HG03280 (cell line): ENCODE measurements at regions not wholly inside any gene's neighbourhood (a gene's known extent, or its start where the extent isn't known, plus 50 kb on each side); places are given as distances from the start of the nearest gene placed in this dataset.
"Not testable (repeated sequence)": the region's sequence is repeated elsewhere in the genome, so short reads cannot be mapped to it uniquely, and the experiment has no call there.

Experiments used
- ATAC-seq: cut with Tn5 transposase; IDR thresholded peaks from one replicate; pipeline ENCODE4 v1.9.1; 2021; ENCODE audit warnings: mild to moderate bottlenecking, moderate library complexity; ENCODE audit not compliant: unreplicated experiment

- peak; percentile 41 for ATAC-seq
Measured at GRCh38 chr17:64773836-64774761, 112.0 kb upstream of the SMURF2 start.

- no peak for ATAC-seq
Measured at GRCh38 chr17:64773386-64773835, 111.3 kb upstream of the SMURF2 start.

GRCh38 chr17:64772845-64773299, 110.8 kb upstream of the SMURF2 start:
- ATAC-seq = no peak

- ATAC-seq = no peak
Measured at GRCh38 chr17:64771980-64772844, 110.1 kb upstream of the SMURF2 start.

DNA sequence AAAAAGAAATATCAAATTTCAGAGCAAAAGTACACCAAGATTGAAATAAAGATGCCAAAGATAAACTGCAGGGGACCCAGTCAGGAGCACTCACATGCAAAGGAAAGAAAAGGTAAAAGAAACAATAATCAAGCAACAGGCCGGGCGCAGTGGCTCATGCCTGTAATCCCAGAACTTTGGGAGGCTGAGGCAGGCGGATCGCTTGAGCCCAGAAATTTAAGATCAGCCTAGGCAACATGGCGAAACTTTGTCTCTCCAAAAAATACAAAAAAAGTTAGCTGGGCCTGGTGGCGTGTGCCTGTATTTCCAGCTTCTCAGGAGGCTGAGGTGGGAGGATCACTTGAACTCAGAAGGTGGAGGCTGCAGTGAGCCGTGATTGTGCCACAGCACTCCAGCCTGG, 107.6 kb upstream of the SMURF2 start:
- no peak for ATAC-seq

- ATAC-seq = no peak
Measured at GRCh38 chr17:64767269-64767997, 105.3 kb upstream of the SMURF2 start.

DNA sequence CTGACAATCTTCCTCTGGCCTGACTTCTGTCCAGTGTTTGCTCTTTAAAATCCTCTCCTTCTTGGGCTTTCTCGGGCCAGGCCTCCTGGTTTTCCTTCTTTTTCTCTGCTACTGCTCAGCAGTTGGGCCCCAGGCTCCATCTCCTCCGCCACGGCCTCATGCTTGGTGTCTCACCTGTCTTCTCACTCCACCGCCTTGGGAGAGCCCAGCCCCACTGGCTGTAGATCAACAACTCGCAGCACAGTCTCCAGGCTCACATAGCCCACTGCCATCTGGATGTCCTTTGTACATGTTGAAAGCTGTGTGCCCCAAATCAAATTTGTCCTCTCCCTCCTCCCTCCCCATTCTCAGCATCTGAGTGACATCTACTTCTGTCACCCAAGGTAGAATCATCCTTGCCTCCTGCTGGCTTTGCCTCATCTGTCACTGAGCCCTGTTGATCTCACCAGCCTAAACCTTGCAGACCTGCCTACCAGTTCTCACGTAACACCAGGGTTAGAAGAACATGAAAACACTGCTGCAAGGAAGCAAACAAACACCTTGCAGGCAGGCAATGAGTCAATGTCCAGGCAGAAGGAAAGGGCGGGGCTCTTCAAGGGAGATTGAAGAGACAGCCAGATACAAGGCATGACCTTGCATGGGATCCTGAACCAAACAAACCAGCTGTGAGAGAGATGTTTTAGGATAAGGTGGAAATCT, 103.2 kb upstream of the SMURF2 start:
- no peak for ATAC-seq

DNA sequence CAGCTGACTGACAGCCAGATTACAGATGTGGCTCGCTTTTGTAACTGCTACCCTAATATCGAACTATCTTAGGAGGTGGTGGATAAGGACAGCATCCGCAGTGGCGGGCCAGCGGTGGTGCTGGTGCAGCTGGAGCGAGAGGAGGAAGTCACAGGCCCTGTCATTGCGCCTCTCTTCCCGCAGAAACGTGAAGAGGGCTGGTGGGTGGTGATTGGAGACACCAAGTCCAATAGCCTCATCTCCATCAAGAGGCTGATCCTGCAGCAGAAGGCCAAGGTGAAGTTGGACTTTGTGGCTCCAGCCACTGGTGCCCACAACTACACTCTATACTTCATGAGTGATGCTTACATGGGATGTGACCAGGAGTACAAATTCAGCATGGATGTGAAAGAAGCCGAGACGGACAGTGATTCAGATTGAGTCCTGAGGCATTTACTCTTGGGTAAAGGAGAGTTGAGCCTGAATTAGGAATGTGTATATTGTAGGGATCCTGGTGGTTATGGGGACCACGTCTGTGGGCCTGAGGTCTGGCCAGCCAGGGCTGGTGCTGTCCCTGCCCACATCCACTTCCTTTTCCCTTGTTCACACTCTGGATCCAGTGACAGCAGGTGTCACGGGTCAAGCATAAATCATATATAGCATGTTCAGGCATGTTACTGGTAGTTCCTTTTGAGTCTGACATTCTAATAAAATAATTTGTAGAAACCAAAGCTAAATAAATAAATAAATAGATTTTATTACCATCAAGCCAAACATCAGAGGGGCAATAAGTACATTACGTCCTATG, 89.0 kb upstream of the SMURF2 start:
- ATAC-seq = no peak

- ATAC-seq = no peak
Measured at GRCh38 chr17:64750478-64750877, 88.4 kb upstream of the SMURF2 start.

DNA sequence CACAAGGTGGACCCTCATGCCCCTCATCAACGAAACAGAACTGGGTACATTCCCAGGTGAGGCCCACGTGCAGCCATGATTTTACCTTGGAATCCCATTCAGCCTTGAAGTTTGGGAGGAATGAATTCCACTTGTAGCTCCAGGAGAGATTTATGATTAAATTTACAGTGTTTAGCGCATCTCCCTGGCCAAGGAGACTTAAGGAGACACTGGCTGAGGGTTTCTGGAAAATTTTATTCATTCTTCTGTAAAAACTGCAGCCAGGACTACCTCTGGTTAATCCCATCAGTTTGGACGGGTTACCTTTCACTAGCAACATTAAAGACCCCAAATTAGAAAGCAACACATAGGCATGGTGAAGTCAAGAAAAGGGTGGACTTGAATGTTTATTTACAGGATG, 87.2 kb upstream of the SMURF2 start:
- no peak for ATAC-seq

DNA sequence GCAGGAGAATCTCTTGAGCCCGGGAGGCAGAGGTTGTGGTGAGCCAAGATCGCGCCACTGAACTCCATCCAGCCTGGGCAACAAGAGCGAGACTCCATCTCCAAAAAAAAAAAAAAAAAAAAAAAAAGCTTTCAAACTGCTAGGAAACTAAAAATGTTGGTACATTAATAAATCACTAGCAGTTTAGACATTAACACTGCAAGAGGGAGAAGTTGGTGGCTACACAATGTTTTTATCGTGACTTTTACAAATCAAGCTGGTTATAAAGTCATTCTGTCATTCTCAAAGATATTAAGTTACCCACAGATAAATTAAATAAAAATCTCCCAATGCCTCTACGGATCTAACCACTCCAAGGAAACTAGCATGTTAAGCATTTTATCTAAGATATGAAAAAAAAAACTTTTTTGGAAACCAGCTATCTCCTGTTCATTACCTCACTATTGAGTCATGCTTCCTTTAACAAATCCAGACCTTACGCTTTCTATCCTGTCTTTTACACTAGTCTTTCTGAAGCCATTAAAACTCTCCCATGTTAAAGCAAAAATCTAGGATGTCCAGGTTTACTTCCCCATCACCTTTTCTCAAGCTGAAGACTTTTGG, 85.9 kb upstream of the SMURF2 start:
- no peak for ATAC-seq

DNA sequence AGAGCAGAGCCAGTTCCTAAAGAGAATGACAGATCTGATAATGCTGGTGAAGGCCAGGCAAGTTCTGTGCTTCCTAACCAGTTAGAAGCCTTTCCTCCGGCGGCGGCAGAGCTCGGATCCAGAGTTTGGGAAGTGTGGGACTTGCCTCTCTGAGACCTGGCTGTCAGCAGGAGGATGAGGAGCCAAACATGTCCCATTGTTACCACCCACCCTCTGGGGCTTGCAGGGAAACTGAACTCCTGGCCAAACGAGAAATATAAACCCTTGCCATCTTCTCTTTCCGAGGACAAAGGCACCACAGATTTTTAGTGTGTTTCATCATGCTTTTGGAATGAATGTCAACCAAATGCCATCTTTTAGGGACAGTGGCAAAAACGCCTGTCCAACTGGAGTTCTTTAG, 80.2 kb upstream of the SMURF2 start:
- ATAC-seq = no peak

DNA sequence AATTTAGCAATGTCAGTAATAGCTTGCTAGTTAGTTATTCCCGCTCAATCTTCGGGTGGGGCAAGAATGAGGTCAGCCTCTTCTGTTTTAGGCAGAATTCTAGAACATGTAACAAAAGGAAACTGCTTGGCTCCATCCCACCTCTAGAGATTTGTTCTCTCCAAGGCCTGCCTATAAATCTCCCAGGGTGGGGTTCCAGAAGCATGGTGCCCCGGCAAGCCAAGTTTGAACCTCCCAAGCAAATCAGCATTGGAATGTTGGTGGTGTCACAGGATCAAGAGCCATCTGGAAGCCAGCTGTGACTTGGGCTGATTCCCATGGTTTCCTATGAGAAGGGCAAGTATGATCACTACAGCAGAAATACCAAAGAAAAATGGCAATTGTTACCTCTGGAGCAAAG, 79.8 kb upstream of the SMURF2 start:
- ATAC-seq = not testable (repeated sequence)

DNA sequence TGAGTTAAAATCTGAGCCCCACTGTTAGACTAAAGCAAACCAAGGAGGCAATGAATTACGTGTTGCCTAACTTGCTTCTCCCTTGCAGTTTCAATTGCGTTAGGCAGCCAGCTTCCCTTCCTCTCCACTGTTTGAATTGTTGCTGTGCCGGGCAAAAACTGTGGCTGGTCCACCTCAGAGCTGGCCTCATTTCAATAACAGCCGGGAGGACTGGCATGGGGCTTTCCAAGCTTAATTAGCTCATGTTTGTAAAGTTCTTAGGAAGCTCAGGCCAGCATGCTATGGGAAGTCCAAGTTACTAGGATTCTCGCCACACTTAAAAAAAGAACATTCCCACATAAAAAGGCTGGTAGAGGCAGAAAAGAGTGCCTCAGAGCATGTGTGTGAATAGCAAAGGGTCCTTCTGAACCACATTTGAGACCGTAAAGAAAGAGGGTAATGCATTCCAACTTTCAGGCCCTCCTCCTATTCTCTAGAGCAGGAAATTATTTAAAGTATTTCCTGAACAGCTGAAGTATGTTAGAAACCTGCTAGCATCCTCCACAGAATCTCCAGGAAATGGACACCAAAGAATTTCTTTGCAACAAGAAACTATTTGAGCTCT, 79.0 kb upstream of the SMURF2 start:
- no peak for ATAC-seq

- ATAC-seq = no peak
Measured at GRCh38 chr17:64739316-64740058, 77.4 kb upstream of the SMURF2 start.

GRCh38 chr17:64736804-64737492, 74.8 kb upstream of the SMURF2 start:
- no peak for ATAC-seq

- ATAC-seq = no peak
Measured at GRCh38 chr17:64732336-64733006, 70.4 kb upstream of the SMURF2 start.
